HG02943 (cell line): ENCODE measurements at regions not wholly inside any gene's neighbourhood (a gene's known extent, or its start where the extent isn't known, plus 50 kb on each side); places are given as distances from the start of the nearest gene placed in this dataset.
"Not testable (repeated sequence)": the region's sequence is repeated elsewhere in the genome, so short reads cannot be mapped to it uniquely, and the experiment has no call there.

Source experiments
- ATAC-seq: cut with Tn5 transposase; IDR thresholded peaks from one replicate; pipeline ENCODE4 v1.9.1; 2021; ENCODE audit warnings: mild to moderate bottlenecking, low read depth, moderate library complexity; ENCODE audit not compliant: unreplicated experiment

DNA sequence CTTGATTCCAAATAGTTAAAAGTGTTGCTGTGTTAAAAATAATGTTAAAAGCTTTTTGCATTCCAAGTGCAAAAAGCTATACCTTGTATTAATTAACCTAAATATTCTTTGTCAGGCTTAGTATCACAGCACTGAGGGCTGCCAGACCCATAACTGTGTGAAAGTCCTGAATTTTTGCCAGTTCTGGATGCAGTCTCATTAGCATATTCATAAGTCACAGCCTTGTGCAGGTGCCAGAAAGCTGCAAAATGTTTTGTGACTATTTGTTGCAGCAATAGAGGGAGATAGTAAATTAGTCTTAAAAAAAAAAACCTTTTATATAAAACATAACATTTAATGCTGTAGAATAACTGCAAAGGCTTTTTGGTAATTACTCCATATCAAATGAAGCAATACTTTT lies 56.6 kb downstream of the SLITRK1 start:
- no peak for ATAC-seq

DNA sequence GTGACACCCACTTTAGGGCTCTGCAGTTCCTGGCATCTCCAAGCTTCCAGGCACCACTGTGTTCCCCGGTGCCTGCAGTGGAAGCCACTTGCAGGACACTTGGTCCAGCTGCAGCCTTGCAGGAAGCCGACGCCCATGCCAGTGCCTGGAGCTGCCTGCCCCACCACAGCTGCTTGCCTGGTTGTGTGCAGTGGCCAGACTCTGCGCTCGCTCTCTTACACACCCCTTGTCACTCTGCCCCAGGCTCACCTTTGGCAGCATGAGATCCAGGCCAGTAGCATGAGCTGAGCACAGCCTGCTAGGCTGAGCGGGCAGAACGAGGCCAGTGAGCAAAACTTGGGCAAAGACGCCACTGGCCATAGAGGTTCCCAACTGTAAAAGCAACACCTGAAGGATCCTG lies 57.7 kb downstream of the SLITRK1 start:
- ATAC-seq = no peak

DNA sequence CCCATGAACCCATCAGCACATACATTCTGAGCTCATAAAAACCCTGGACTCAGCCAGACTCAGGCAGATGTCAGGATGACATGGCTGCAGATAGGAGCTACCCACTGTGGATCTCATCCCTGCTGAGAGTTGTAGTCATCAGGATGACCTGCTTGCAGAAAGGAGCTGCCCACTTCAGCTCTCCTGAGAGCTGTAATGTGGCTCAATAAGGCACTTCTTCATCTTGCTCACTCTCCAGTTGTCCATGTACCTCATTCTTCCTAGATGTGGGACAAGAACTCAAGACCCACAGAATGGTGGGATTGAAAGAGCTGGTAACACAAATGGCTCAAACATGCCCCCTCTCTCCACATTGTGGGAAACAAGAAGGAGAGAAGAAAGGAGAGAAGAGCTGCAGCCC lies 58.2 kb downstream of the SLITRK1 start:
- ATAC-seq = no peak

DNA sequence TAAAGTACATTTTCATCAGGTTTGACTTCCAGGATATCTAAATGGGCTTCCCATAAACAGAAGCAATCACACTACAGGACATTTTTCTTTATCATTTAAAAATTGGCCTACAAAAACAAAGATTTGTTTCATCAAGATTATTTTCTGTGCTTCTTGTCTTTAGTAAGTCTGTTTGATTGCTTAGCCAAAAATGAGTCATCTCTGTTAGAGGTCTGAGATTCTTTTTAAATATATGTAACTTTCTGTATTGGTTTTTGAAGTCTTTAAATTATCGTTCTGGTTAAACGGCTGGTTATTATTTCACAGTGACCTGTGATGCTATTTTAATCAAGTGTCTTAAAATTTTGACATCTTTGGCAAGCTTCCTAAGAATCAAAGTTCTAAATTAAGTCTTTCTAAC lies 62.7 kb downstream of the SLITRK1 start:
- no peak for ATAC-seq

DNA sequence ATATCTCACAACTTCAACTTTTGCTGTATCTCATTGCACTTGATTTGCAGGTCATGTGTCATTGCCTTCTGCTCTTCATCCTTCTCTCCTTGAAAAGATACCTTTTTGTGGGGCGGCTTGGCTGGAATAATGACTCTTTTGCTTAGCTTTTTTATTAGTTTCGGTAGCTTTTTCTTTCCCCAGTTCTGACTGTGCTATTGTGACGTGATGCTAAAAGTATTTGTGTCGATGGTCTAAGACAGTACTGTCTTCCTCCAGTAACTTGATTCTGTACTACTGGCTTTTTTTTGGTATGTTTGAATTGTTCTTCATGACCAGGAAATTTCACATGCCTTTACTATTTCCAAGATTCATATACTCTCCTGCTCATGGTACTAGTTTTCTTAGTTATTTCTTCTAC lies 63.1 kb downstream of the SLITRK1 start:
- ATAC-seq = no peak

DNA sequence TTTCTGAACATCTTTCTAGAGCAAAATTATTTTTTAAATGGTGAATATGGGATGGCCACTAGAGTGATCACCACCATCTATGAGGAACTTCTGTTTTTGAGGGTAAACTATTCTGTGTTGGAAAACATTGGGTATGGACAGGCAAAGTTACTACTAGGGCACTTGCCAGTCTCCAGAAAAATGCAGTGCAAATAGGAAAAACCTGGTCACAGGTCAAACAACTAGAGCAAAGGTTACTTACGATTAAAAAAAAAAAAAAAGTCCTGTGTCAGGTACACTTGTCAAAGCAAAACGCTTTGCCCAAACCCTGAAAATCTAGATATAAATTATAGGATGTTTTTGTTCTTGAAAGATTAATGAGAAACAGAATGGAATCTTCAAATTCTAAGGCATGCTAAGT lies 66.2 kb downstream of the SLITRK1 start:
- ATAC-seq = no peak

DNA sequence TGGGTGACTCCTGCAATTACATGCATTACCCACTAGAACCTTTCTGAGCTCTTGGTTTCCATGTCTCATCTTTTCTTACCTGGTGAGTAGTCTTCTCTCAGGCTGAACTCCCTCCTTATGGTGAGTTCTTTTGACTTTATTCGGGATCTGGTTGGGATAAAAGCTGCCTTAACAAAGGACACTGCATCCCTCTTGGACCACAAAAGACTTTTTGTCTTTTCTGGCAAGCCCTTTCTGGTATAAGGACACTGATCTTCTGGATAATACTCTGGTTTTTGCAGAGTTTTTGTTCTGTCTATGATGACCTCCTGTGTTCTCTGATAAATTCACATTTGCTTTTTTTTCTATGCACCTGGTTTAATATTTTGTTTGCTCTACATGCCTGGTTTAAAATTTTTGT lies 66.7 kb downstream of the SLITRK1 start:
- ATAC-seq = no peak

DNA sequence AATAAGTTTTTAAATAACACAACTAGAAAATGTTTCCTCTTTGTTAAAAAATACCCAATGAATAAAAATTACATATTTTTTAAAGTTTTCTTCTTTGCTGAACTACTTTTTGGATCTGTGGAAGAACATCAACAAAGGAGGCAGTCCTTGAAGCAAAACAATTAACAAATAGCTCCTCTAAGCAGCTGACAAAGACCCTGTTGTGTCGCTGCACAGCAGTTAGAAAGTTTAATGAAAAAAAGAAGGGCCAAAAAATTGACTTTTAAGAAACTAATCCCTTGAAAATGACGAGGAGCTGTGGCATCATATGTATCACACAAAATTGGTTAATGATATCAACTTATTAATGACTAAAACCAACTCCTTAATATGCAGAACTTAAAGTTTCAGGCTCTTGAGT lies 72.1 kb downstream of the SLITRK1 start:
- no peak for ATAC-seq

DNA sequence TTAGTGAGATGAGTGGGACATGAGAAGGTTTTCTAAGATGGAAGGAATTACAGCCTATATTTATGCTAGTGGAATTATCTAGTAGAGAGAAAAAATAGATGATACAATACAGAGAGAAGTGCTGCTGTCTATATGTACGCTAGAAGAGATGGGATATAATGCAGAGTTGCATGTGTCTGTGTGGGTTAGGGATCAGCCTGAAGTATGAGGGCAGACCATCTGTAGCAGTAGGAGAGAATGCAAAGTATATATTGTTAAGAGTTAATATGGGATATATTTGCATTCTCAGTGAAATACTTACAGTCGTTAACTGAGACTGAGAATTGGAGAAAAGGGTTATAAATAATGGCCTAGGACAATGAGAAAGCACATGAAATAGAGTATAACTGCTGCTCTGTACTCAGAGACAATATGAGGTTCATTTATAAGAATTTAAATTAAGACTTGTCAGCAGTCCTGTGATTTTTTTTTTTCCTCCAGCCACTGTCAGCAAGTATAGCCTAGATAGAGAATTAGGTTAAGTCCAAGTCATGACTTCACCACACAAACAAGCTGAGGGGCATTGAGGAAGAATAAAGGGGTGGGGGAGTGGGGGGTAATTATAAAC lies 77.8 kb downstream of the SLITRK1 start:
- ATAC-seq = no peak

DNA sequence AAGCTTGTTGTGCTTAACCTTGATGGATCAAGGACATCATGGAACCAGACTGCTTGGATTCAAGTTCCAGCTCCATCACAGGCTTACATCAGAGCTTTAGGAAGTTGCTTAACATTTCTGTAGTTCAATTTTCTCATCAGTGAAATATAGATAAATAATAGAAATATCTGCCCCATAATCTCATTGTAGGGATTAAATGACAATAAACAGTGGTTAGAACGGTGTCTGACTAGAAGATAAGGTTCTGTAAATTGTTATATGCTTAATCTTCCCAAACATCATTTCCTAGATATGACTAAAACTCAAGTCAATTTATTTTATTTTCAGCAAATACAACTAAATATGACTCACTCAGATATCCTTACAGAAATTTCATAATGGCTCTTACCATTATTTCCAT lies 83.5 kb downstream of the SLITRK1 start:
- no peak for ATAC-seq

DNA sequence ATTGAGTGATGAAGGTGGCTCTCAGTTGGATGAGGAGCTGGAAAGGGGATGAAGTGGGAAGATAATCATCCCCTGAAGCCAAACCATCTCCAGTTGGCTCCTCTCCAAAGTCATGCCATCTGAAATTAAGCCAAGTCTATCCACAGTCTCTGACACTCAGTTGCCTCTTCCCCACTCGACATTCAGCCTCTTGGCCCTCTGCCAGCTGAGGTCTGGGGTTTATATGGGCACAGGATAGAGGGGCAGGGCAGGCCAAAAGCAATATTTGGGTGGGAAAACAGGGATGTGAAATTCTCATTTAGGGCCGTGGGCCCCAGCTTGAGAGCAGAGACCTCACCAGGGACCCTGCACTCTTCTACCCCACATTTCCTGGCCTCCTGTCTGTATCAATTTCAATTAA lies 85.9 kb downstream of the SLITRK1 start:
- no peak for ATAC-seq

DNA sequence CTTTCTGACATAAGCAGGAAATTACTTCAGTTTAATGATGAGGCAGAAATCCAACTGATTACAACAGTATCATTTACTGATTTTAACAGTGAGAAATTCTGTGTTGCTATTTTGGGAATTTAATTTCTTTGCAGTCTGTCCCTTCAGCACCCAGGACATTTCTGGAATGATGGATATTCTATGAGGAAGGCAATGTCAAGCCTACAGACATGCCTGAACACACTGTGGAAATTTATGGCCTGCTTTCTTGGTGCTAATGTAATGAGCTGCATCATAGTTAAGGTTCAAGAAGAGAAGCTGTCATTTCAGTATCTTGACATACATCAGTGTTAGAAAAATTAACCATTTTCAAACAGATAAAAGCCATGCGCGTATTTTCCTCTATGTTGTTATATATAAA lies 87.7 kb downstream of the SLITRK1 start:
- ATAC-seq = no peak

DNA sequence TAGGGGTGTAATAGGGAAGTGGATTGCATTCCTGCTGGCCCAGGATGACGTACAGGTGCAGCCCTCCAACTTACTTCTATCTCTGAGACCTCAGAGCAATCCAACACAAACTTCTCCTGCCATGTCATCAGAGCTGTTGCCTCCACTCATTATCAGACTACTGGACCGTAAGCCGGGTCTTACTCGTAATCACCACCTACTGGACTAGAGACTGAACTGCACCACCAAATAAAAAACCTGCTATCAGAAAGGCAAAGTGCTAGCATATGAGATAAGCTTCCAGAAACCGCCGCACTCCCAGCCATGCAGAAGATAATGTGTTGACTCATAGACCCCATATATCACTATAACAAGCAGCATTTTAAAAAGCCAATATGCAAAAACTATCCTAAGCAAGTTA lies 102.0 kb downstream of the SLITRK1 start:
- no peak for ATAC-seq

DNA sequence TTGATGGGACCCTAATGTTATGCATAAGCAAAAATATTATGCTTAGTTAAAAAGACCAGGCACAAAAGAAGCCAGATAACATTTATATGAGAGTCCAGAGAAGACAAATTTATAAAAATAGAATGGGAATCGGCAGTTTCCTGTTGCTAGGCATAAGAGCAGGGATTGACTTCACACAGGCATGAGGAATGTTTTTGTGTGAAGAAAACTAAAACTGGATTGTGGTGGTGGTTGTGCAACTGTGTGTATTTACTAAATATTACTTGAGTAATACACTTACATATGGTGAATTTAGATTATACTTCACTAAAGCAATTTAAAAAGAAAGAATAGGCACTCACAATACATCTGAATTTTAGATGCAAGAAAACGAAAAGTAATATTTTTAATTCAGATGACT lies 108.3 kb downstream of the SLITRK1 start:
- ATAC-seq = no peak

DNA sequence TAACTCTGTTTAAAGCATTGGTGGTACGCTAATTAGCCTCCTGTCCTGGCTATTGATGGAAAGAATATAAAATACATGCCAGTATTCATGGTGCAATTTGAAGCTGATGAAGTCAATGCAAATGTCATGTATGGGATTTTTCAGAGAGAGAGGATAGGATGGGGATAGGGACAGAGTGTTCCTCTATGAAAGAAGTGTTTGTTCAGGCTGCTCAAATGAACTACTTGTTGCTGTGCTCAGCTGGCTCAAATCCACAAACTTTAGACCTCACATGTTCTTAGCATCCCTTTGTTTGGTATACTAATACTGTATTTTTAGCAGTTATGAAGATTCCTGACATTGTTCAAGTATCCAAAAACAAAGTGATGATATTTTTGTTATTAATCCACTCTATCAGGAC lies 116.5 kb downstream of the SLITRK1 start:
- ATAC-seq = no peak

DNA sequence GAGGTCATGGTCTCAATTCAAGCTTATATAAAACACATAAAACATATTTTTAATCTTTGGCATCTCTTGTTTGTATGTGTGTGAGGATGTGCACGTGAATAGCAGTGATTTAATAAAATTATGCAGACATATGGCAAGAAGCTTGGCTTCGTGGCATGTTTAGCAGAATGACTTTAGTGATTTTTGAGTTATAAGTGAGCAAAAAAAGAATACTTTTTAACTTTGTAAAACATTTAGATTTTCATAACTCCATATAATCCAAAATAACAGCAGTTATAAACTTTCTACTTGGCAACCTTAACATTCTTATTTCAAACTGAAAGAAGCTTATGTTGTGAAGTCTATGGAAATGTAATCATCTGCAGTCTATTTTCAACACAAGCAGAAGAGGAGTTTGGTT lies 120.6 kb downstream of the SLITRK1 start:
- ATAC-seq = no peak

DNA sequence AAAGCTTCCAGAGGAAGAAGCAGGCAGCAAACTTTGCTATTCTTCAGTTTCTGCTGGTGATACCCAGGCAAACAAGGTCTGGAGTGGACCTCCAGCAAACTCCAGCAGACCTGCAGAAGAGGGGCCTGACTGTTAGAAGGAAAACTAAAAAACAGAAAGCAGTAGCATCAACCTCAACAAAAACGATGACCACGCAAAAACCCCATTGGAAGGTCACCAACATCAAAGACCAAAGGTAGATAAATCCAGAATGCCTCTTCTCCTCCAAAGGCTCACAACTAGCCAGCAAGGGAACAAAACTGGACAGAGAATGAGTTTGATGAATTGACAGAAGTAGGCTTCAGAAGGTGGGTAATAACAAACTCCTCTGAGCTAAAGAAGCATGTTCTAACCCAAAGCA lies 127.1 kb downstream of the SLITRK1 start:
- not testable (repeated sequence) for ATAC-seq

DNA sequence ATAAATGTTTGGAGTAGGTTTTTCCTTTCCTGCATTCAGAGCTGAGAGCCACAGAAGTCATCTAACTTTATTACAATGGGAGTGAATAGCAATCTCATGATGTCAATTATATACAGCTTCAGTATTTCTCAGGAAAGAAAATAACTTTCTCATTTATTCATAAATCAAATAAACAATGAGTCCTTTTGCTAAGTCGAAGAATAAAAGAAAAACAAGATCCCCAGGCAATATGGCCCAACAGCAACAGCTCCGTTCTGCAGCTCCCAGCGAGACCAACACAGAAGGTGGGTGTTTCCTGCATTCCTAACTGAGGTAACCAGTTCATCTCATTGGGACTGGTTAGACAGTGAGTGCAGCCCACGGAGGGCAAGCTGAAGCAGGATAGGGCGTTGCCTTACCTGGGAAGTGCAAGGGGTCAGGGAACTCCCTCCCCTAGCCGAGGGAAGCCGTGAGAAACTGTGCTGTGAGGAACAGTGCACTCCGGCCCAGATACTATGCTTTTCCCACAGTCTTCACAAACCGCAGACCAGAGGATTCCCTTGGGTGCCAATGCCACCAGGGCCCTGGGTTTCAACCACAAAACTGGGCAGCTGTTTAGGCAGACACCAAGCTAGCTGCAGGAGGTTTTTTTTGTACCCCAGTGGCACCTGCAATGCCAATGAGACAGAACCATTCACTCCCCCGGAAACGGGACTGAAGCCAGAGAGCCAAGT lies 128.2 kb downstream of the SLITRK1 start:
- ATAC-seq = no peak

DNA sequence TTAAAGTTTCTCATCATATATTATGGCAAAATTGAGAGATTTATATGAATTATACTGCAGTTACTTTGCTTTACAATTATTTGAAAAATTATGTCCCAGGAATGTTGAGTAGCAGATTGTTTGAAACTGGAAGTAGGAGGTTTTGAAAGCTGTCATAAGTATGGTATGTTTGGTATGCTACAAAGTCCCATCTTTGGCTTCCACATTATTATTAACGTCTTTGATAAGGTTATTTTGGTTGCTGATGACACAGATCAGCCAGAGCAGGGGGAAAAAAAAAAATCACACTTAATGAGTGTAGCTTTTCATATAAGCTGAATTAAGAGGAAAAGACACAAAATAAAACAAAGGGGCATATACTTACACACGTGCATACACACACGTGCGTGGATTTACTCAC lies 130.1 kb downstream of the SLITRK1 start:
- ATAC-seq = no peak

DNA sequence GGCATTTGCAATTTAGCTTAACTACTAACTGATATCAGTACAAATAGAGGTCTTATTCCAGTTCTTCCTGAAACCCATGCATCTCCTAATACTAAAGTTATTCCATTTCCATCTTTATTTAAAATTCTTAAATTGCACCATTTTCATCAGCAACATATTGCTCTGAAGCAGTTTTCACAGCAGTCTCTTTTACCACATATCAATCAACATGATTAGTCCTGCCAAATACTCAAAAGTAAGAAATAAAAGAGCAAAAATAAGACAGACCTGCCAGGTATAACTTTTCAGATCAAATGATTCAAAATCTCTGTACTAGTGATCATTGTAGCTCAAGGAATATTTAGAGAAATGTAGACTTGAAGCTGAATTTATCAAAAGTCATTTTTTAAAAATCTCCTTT lies 141.7 kb downstream of the SLITRK1 start:
- no peak for ATAC-seq

DNA sequence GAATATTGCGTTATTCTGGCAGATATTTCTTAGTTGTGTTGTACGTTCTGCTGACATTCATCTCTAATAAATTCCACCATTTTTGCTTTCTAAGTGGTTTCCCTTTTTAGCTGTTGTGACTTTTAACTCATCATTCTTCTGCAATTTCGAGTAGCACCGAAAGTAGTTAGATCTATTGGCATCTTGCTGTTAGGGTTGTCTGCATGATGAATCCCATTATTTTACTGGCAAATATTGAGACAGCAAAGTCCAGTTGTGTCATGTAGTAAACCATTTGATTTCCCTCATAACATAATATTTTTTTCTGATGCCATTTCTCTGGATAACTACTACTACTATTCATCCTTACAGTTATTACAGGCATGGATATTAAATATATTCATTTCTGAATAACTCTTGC lies 143.9 kb downstream of the SLITRK1 start:
- no peak for ATAC-seq

DNA sequence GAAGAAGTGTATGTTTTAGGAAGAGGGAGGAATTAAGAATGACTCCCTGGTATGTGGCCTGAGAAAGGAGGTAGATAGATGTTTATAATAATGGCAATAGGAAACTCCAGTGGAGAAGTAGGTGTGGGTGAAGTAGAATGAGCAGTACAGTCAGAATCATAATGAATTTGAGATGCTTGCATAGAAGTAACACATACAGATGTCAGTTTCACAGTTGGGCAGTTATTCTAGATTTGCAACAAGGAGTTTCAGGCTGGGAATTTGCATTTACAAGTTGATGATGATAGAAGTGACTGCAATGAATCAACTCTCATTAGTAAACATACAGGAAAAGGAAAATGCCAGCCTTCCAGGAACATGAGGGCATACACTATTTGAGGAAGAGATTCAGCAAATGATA lies 149.0 kb downstream of the SLITRK1 start:
- no peak for ATAC-seq

DNA sequence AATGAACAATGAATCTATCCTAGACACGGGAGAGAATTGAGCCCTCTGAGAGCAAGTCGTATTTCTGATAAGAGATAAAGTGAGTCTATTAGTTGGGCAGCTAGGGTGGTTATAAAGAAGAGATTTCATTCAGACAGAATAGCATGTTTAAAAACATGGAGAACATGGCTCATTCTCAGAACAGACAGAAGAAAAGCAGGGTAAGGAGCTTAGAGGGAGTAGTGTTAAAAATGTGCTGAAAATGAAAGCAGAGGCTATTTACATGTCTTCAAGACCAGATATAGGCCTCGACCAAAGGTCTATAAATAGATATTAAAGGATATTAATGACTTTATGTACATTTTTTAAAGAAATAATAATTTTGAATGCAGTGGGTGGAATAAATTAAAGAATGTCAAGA lies 149.5 kb downstream of the SLITRK1 start:
- ATAC-seq = no peak
